ENCODE measurements at regions not wholly inside any gene's neighbourhood (a gene's known extent, or its start where the extent isn't known, plus 50 kb on each side); places are given as distances from the start of the nearest gene placed in this dataset.

DNA sequence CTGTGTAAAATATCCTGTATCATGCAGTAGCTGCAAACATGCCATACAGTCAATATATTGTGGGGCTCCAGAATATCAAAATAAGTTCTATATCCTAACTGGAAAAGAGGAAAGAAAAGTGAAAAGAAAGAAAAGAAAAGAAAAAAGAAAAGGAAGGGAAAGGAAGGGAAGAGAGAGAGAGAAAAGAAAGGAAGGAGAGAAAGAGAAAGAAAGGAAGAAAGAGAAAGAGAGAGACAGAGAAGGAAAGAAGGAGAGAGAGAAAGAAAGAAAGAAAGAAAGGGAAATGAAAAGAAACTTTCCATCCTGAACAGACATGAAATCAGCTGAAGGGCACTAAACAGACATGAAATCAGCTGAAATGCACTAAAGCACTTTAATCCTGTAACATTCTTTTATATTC lies 288.4 kb upstream of the NCKAP5 start:
- Histone ChIP-seq H3K4me2 (ENCODE audit: insufficient read depth, low read length) (no peak overlapping the region), H3K79me2 (ENCODE audit: insufficient read depth, low read length) (no peaks in the 10 kb centered on the region), H3K4me3 (ENCODE audit: insufficient read depth, low read length) (no peak overlapping the region), H3K36me3 (ENCODE audit: insufficient read depth, low read length) (no peaks in the 10 kb centered on the region), H3K27me3 (ENCODE audit: insufficient read depth, low read length) (no peaks in the 10 kb centered on the region), H3K27ac (ENCODE audit: low read depth, low read length) (no peak overlapping the region), H4K20me1 (ENCODE audit: insufficient read depth, low read length) (no peaks in the 10 kb centered on the region), H3K9me3 (ENCODE audit: low read depth, low read length) (no peaks in the 10 kb centered on the region), H3K4me1 (ENCODE audit: insufficient read depth, low read length) (no peaks in the 10 kb centered on the region), H2AFZ (ENCODE audit: low read length) (no peak overlapping the region)
- no peak for DNase-seq (ENCODE audit: insufficient read length, low spot score, missing footprints)
- TF ChIP-seq, protein P1, sequence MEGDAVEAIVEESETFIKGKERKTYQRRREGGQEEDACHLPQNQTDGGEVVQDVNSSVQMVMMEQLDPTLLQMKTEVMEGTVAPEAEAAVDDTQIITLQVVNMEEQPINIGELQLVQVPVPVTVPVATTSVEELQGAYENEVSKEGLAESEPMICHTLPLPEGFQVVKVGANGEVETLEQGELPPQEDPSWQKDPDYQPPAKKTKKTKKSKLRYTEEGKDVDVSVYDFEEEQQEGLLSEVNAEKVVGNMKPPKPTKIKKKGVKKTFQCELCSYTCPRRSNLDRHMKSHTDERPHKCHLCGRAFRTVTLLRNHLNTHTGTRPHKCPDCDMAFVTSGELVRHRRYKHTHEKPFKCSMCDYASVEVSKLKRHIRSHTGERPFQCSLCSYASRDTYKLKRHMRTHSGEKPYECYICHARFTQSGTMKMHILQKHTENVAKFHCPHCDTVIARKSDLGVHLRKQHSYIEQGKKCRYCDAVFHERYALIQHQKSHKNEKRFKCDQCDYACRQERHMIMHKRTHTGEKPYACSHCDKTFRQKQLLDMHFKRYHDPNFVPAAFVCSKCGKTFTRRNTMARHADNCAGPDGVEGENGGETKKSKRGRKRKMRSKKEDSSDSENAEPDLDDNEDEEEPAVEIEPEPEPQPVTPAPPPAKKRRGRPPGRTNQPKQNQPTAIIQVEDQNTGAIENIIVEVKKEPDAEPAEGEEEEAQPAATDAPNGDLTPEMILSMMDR (IDR thresholded peaks at IDR 0.05; ENCODE audit: extremely low read depth, low read depth, low read length) = no peak

DNA sequence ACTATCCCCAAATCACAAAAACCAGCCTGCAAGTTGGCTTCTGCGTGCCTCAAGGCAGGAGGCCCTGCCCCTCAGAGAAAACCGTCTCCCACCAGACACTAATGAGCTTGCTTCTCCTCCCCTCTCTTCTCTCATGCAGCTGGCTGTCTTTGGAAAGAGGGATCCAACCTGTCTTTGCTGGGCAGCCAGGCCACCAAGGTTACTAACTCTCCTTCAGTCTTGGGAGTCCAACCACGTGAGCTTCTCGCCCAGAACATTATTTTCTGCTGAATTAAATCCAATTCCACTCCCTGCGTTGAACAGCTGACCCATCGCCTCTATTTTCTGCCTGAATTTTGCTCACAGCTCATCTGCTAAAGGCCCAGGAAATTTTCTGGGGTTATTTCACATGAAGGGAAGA lies 291.3 kb upstream of the NCKAP5 start:
- Histone ChIP-seq H3K4me3 (ENCODE audit: insufficient read depth, low read length) (no peak overlapping the region), H4K20me1 (ENCODE audit: insufficient read depth, low read length) (no peaks in the 10 kb centered on the region)
- TF ChIP-seq, protein P1 (IDR thresholded peaks at IDR 0.05; ENCODE audit: extremely low read depth, low read depth, low read length) = no peak

DNA sequence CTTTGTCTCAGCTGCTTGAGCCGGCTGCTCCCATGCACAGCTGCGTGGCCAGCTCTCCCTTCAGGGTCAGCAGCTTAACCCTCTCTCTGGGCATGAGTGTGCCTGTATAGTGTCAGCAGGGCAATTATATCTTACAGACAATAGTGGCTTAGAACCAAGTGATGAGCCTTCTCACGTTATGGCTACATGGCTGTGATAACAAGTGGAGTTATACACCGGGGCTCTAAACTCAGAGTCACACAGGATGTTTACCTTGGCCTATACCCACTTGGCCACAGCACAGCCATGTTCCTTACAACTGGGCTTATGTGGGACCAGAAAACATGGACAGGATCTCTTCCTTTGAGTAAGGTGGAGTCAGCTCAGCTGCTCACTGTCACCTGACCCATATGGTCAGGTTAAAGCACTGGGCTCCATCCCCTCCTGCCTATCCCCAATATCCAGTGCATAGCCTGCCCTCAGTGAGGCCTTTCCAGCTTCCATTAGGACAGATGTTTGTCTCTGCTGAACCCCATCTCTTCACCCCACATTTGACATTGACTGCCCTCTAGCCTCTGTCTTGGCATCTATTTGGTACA lies 294.2 kb upstream of the NCKAP5 start:
- Histone ChIP-seq H4K20me1 (ENCODE audit: insufficient read depth, low read length) (no peaks in the 10 kb centered on the region), H2AFZ (ENCODE audit: low read length) (no peak overlapping the region), H3K27me3 (ENCODE audit: insufficient read depth, low read length) (peaks cover 8% of the 10 kb centered on the region), H3K4me1 (ENCODE audit: insufficient read depth, low read length) (no peaks in the 10 kb centered on the region), H3K36me3 (ENCODE audit: insufficient read depth, low read length) (no peaks in the 10 kb centered on the region), H3K9me3 (ENCODE audit: low read depth, low read length) (no peaks in the 10 kb centered on the region), H3K4me2 (ENCODE audit: insufficient read depth, low read length) (no peak overlapping the region), H3K27ac (ENCODE audit: low read depth, low read length) (no peak overlapping the region), H3K4me3 (ENCODE audit: insufficient read depth, low read length) (no peak overlapping the region), H3K79me2 (ENCODE audit: insufficient read depth, low read length) (no peaks in the 10 kb centered on the region)
- TF ChIP-seq, protein P1 (IDR thresholded peaks at IDR 0.05; ENCODE audit: extremely low read depth, low read depth, low read length) = no peak
- DNase-seq (ENCODE audit: insufficient read length, low spot score, missing footprints) = no peak

More for the DNA sequence above, 291.3 kb upstream of the NCKAP5 start:
- Histone ChIP-seq H3K27me3 (ENCODE audit: insufficient read depth, low read length) (peaks cover 5% of the 10 kb centered on the region), H3K4me1 (ENCODE audit: insufficient read depth, low read length) (no peaks in the 10 kb centered on the region), H3K9me3 (ENCODE audit: low read depth, low read length) (no peaks in the 10 kb centered on the region), H3K36me3 (ENCODE audit: insufficient read depth, low read length) (no peaks in the 10 kb centered on the region), H3K4me2 (ENCODE audit: insufficient read depth, low read length) (no peak overlapping the region), H3K79me2 (ENCODE audit: insufficient read depth, low read length) (no peaks in the 10 kb centered on the region), H3K27ac (ENCODE audit: low read depth, low read length) (no peak overlapping the region), H2AFZ (ENCODE audit: low read length) (no peak overlapping the region)
- no peak for DNase-seq (ENCODE audit: insufficient read length, low spot score, missing footprints)

DNA sequence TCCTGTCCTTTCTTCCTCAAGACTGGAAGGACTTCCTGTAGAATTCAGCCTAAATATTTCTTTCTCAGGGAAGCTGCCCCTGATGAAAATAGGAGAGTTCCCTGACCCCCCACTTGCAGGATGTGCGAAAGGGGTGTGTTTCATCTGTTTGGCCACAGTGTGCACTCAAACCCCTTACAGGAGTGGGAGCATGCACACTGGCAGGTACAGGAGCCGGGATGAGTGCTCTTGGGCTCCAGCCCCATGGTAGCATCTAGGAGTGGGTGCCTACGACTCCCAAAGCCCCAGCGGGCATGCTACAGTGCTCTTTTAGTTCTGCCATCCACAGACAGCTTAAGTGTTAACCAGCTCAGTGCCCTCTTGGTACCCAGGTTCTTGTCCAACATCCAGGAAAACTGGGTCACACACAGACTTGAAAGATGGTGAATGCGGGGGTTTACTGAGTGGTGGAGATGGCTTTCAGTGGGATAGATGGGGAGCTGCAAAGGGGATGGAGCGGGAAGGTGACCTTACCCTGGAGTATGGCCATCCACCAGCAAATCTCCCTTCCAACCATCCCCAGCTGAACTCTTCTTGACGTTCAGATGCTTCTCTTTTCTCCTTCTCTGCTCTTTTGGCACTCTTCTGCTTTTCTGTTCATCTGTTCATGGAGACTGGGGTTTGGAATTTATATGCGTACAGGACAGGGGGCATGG lies 295.0 kb upstream of the NCKAP5 start:
- Histone ChIP-seq H4K20me1 (ENCODE audit: insufficient read depth, low read length) (no peaks in the 10 kb centered on the region), H2AFZ (ENCODE audit: low read length) (no peak overlapping the region), H3K79me2 (ENCODE audit: insufficient read depth, low read length) (no peaks in the 10 kb centered on the region), H3K4me2 (ENCODE audit: insufficient read depth, low read length) (no peak overlapping the region), H3K4me3 (ENCODE audit: insufficient read depth, low read length) (no peak overlapping the region), H3K36me3 (ENCODE audit: insufficient read depth, low read length) (no peaks in the 10 kb centered on the region), H3K27me3 (ENCODE audit: insufficient read depth, low read length) (peaks cover 15% of the 10 kb centered on the region), H3K4me1 (ENCODE audit: insufficient read depth, low read length) (no peaks in the 10 kb centered on the region), H3K27ac (ENCODE audit: low read depth, low read length) (no peak overlapping the region), H3K9me3 (ENCODE audit: low read depth, low read length) (no peaks in the 10 kb centered on the region)
- no peak for DNase-seq (ENCODE audit: insufficient read length, low spot score, missing footprints)
- TF ChIP-seq, protein P1 (IDR thresholded peaks at IDR 0.05; ENCODE audit: extremely low read depth, low read depth, low read length) = no peak
